Esophagus squamous epithelium (tissue), 4 donors: ENCODE measurements at regions not wholly inside any gene's neighbourhood (a gene's known extent, or its start where the extent isn't known, plus 50 kb on each side); places are given as distances from the start of the nearest gene placed in this dataset.

Experiments used
- POLR2A ChIP-seq, 4 donors: fragments of 450-650 bp; IDR thresholded peaks; one replicate each; pipeline ENCODE4 v1.6.1; 2017; ENCODE audit warnings: antibody characterized with exemption in 4 of 4, mild to moderate bottlenecking in 4 of 4, moderate library complexity in 3 of 4
- TF ChIP-seq, protein P1 (sequence below), 6 experiments: fragments of 450-650 bp in 4 of 6; fragments of 200-600 bp in 2 of 6; sonication (generic) in 2 of 6; IDR thresholded peaks; one replicate each; pipeline ENCODE4 v1.5.1; 2016 to 2019; ENCODE audit warnings: antibody characterized with exemption in 6 of 6, mild to moderate bottlenecking in 4 of 6, moderate library complexity in 4 of 6

DNA sequence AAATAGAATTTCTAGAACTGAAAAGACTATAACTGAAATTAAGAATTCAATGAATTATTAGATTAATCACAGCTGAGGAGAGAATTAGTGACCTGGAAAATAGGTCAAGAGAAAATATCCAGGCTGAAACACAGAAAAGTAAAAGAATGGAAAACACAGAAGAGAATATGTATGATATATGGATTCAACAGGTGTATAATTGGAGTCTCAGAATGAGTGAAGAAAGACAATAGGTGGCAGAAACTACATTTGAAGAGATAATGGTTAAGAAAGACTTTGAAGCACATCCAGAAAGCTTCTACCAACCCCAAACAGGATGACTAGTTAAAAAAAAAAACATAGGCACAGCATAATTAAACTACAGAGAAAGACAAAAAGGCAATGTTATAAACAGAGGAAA, 196.2 kb upstream of the ASCC3 start:
- TF ChIP-seq, protein P1, sequence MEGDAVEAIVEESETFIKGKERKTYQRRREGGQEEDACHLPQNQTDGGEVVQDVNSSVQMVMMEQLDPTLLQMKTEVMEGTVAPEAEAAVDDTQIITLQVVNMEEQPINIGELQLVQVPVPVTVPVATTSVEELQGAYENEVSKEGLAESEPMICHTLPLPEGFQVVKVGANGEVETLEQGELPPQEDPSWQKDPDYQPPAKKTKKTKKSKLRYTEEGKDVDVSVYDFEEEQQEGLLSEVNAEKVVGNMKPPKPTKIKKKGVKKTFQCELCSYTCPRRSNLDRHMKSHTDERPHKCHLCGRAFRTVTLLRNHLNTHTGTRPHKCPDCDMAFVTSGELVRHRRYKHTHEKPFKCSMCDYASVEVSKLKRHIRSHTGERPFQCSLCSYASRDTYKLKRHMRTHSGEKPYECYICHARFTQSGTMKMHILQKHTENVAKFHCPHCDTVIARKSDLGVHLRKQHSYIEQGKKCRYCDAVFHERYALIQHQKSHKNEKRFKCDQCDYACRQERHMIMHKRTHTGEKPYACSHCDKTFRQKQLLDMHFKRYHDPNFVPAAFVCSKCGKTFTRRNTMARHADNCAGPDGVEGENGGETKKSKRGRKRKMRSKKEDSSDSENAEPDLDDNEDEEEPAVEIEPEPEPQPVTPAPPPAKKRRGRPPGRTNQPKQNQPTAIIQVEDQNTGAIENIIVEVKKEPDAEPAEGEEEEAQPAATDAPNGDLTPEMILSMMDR (IDR thresholded peaks at IDR 0.05): no peak
- TF ChIP-seq POLR2A (IDR thresholded peaks at IDR 0.05): no peak
